ENCODE measurements at regions not wholly inside any gene's neighbourhood (a gene's known extent, or its start where the extent isn't known, plus 50 kb on each side); places are given as distances from the start of the nearest gene placed in this dataset.

GRCh38 chr1:191685669-191686068 lies 472.6 kb upstream of the RGS18 start:
- no peak for TF ChIP-seq CTCF (conservative IDR thresholded peaks at IDR 0.05 in 1 of 2, IDR thresholded peaks at IDR 0.05 in 1 of 2; ENCODE audit: low read depth in 1 of 2, low read length in 2 of 2)
- no peak for TF ChIP-seq EZH2 (IDR thresholded peaks at IDR 0.05; ENCODE audit: low read length, missing control alignments)

All from fibroblast of lung (primary cell).